ENCODE measurements at regions not wholly inside any gene's neighbourhood (a gene's known extent, or its start where the extent isn't known, plus 50 kb on each side); places are given as distances from the start of the nearest gene placed in this dataset.

DNA sequence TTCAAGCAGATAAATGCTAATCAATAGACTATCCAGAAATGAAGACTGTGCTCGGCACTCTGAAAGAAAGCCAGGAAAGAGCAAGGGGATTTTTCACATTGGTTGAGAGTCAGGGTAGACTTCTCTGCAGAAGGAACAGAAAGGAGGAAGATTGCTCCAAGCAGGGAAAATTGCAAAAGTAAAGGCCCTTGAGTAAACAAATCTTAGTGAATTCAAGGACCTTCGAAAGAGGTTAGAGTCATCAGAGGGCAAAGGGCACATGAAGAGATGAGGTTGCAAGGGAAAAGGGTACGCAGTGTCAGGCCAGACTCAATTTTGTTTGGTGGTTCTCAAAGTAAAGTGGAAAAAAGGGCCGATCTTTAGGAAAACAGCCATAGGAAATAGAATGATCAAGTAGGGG, 157.6 kb upstream of the RAI14 start:
- no peak for TF ChIP-seq POLR2A (IDR thresholded peaks at IDR 0.05)
- no peak for TF ChIP-seq CTCF (IDR thresholded peaks at IDR 0.05)
- Histone ChIP-seq H3K4me1 (peaks cover 43% of the 10 kb centered on the region), H3K27me3 (no peaks in the 10 kb centered on the region), H3K27ac (no peak overlapping the region), H3K9me3 (no peaks in the 10 kb centered on the region), H3K4me3 (no peak overlapping the region), H3K36me3 (no peaks in the 10 kb centered on the region)
- 84% methylated on average over 4 of the region's 4 CpGs for WGBS
- no peak for DNase-seq (ENCODE audit: low spot score in 2 of 2)

- 84% methylated on average over 5 of the region's 5 CpGs for WGBS
- no peaks in the 10 kb centered on the region for H3K27me3 ChIP-seq
Measured at GRCh38 chr5:34499001-34499734, 157.0 kb upstream of the RAI14 start.

GRCh38 chr5:34500236-34500847, 155.8 kb upstream of the RAI14 start:
- Histone ChIP-seq H3K27me3 (no peaks in the 10 kb centered on the region), H3K36me3 (no peaks in the 10 kb centered on the region), H3K4me1 (peaks cover 56% of the 10 kb centered on the region), H3K4me3 (no peak overlapping the region), H3K9me3 (no peaks in the 10 kb centered on the region), H3K27ac (no peak overlapping the region)
- TF ChIP-seq POLR2AphosphoS5 (IDR thresholded peaks at IDR 0.05) (no peak), POLR2A (IDR thresholded peaks at IDR 0.05) (no peak), EP300 (IDR thresholded peaks at IDR 0.05) (no peak), CTCF (IDR thresholded peaks at IDR 0.05) (no peak)
- no peak for DNase-seq (ENCODE audit: low spot score in 2 of 2)
- WGBS, result 82% methylated on average over 9 of the region's 9 CpGs

More at GRCh38 chr5:34499001-34499734, 157.0 kb upstream of the RAI14 start:
- no peak overlapping the region for H3K27ac ChIP-seq
- peaks cover 49% of the 10 kb centered on the region for H3K4me1 ChIP-seq
- DNase-seq (ENCODE audit: low spot score in 2 of 2), result no peak
- H3K36me3 ChIP-seq, result no peaks in the 10 kb centered on the region
- no peak overlapping the region for H3K4me3 ChIP-seq
- no peaks in the 10 kb centered on the region for H3K9me3 ChIP-seq
- TF ChIP-seq CTCF (IDR thresholded peaks at IDR 0.05) (no peak), POLR2AphosphoS5 (IDR thresholded peaks at IDR 0.05) (no peak), EP300 (IDR thresholded peaks at IDR 0.05) (no peak), POLR2A (IDR thresholded peaks at IDR 0.05) (no peak)

DNA sequence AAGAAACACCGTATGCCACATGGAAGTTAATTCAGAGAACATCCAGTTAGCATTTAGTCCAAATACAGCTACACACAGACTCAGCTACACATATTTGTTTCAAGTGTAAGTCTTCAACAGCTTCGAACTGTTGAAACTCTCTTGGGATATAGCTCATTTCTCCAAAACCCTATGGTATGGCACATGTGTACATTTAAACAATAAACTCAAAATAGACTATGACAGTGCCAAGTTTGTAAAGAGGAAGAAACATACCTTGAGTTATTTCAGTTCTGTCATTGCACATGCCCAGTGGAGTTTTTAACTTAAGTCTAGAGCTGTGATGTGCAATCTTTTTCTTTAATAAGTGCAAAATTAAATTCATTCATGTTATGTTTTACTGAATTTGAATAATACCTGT, 155.1 kb upstream of the RAI14 start:
- H3K27ac ChIP-seq, result no peak overlapping the region
- peaks cover 55% of the 10 kb centered on the region for H3K4me1 ChIP-seq
- WGBS, result 85% methylated on average over 2 of the region's 2 CpGs
- no peaks in the 10 kb centered on the region for H3K36me3 ChIP-seq
- no peak for DNase-seq (ENCODE audit: low spot score in 2 of 2)
- H3K27me3 ChIP-seq, result no peaks in the 10 kb centered on the region
- H3K9me3 ChIP-seq, result no peaks in the 10 kb centered on the region
- TF ChIP-seq POLR2AphosphoS5 (IDR thresholded peaks at IDR 0.05) (no peak), POLR2A (IDR thresholded peaks at IDR 0.05) (no peak)
- H3K4me3 ChIP-seq, result no peak overlapping the region

GRCh38 chr5:34501840-34502239, 154.3 kb upstream of the RAI14 start:
- Histone ChIP-seq H3K36me3 (no peaks in the 10 kb centered on the region), H3K4me1 (peaks cover 47% of the 10 kb centered on the region), H3K4me3 (no peak overlapping the region), H3K27me3 (no peaks in the 10 kb centered on the region), H3K27ac (no peak overlapping the region), H3K9me3 (no peaks in the 10 kb centered on the region)
- WGBS, result 98% methylated on average over 3 of the region's 3 CpGs
- no peak for TF ChIP-seq EP300 (IDR thresholded peaks at IDR 0.05)
- TF ChIP-seq CTCF (IDR thresholded peaks at IDR 0.05), result no peak
- TF ChIP-seq POLR2AphosphoS5 (IDR thresholded peaks at IDR 0.05), result no peak
- TF ChIP-seq POLR2A (IDR thresholded peaks at IDR 0.05), result no peak
- DNase-seq (ENCODE audit: low spot score in 2 of 2), result no peak

Measured in suprapubic skin (tissue), 4 donors.